H1 (cell line): ENCODE measurements at regions not wholly inside any gene's neighbourhood (a gene's known extent, or its start where the extent isn't known, plus 50 kb on each side); places are given as distances from the start of the nearest gene placed in this dataset.

Source experiments
- CBX8 ChIP-seq: fragments of 300-800, 300-1000 bp; sonication (generic); IDR thresholded peaks from 2 replicates; pipeline ENCODE4 v1.7.1; 2016; ENCODE audit warnings: low read depth, low read length, borderline replicate concordance

GRCh38 chr21:28833609-28834008, 159.1 kb downstream of the LTN1 start (continued):
- TF ChIP-seq CBX8 = no peak
